Fibroblast of peridontal ligament (primary cell): ENCODE measurements at regions not wholly inside any gene's neighbourhood (a gene's known extent, or its start where the extent isn't known, plus 50 kb on each side); places are given as distances from the start of the nearest gene placed in this dataset.
A peak's percentile ranks its signal among the peaks of the same experiment; 100 is the strongest.
"Not testable (repeated sequence)": the region's sequence is repeated elsewhere in the genome, so short reads cannot be mapped to it uniquely, and the experiment has no call there.

Experiments used
- DNase-seq: peaks from one replicate; pipeline ENCODE4 v3.0.0-alpha.2; 2010; ENCODE audit errors: extremely low read depth

DNA sequence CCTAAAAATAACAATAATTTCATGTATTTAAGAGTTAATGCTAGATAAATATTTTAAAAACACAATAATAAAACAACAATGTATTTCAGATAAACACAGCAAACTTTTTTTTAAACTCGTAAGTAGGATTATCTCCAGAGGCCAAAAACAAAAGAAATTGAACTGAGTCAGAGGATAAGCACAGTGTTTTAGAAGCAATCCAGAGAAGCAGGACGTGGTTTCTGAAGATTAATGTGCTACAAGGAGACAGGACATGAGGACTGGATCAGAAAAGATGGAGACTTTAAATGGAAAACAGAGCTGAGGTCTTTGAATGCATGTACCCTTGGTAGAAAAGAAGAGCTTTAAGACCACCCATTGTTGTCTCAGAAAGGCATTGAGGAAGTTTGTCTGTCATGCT is 491.2 kb upstream of the TLE4 start:
- no peak for DNase-seq

DNA sequence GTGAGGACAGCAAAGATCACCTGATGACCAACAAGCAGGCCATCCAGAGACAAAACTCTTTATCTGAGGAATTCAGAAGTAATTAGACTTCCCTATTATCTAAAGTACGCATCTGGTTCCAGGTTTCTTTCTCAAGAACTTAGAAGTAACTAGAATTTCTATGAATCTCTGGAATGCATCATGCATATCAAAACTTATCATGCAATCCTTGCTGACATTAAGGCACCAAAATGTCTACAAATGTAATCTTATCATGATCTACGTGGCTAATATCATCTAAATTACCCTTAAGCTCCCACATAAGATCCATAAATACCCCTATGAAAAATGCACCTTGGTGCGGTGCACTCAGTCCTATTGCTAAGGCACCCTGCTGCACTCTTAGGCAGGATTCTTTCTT is 488.1 kb upstream of the TLE4 start:
- no peak for DNase-seq

DNA sequence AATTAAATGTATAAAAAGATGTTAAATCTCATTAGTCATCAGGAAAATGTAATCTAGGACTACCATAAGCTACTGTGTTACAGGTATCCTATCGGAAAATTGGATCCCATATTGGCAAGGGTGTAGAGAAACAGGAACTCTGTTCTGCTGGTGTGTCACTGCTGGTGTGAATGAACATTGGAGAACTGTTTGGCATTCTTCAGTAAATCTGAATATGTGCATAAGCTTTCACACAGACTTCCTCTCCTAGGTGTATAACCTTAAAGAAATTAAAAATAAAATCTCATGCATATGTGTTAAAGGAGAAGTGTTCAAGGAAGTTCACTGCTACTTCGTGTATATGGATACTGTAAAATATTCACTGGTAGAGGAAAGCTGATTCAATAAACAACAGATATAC is 484.6 kb upstream of the TLE4 start:
- DNase-seq = no peak

DNA sequence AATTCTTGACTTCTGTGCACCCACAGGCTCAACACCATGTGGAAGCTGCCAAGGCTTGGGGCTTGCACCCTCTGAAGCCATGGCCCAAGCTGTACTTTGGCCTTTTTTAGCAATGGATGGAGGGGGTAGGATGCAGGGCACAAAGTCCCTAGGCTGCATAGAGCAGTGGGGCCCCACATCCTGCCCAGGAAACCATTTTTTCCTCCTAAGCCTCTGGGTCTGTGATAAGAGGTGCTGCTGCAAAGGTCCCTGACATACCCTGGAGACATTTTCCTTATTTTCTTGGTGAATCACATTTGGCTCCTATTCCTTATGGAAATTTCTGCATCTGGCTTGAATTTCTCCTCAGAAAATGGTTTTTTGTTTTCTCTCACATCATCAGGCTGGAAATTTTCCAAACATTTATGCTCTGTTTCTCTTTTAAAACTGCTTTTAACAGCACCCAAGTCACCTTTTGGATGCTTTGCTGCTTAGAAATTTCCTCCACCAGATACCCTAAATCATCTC is 482.7 kb upstream of the TLE4 start:
- peak; percentile 14 for DNase-seq

DNA sequence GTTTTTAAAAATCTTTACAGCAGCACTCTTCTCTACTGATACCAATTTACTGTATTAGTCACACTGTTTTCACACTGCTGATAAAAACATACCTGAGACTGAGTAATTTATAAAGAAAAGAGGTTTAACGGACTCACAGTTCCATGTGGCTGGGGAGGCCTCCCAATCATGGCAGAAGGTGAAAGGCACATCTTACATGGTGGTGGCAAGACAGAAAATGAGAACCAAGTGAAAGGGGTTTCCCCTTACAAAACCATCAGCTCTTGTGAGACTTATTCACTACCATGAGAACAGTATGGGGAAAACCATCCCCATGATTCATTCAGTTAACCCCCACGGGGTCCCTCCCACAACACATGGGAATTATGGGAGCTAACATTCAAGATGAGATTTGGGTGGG is 481.9 kb upstream of the TLE4 start:
- not testable (repeated sequence) for DNase-seq

DNA sequence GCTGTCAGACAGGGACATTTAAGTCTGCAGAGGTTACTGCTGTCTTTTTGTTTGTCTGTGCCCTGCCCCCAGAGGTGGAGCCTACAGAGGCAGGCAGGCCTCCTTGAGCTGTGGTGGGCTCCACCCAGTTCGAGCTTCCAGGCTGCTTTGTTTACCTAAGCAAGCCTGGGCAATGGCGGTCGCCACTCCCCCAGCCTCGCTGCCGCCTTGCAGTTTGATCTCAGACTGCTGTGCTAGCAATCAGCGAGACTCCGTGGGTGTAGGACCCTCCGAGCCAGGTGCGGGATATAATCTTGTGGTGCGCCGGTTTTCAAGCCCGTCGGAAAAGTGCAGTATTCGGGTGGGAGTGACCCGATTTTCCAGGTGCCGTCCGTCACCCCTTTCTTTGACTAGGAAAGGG is 468.5 kb upstream of the TLE4 start:
- DNase-seq = not testable (repeated sequence)

DNA sequence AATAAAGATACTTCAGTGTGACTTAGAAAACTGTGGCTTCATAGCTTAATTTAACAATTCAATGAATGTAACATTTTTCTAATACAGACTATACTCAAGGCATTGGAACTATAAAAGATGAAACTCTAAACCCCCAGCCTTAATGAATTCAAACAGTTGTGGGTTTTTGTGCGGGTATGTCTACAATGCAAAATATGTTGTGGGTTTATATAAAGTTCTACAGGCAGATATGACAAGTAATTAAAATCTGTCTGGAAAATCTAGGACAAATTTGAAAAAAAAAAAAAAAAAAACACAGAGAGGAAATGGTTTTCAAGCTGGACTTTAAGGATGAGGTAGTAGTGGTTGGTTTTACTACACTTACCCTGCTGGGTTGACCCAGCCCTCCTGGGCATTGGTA is 467.5 kb upstream of the TLE4 start:
- DNase-seq = no peak

DNA sequence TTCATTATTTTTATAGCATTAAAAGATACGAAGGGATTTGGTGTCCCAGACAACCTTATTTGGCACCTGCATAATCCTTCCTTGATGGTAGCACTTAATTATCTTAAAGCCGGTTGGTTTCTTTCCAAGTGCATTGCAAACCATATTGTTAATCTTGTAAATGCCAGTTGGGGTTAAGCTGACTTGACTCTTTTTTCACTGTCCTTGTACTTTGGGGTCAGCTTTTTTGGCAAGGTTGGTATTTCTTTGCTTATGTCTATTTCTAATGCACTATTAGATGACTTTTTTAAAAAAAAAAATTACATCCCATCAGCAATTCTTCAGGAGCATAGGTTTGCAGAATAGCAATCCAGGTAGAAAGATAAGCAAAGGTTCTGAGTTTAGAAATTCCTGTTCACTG is 466.8 kb upstream of the TLE4 start:
- DNase-seq = no peak

DNA sequence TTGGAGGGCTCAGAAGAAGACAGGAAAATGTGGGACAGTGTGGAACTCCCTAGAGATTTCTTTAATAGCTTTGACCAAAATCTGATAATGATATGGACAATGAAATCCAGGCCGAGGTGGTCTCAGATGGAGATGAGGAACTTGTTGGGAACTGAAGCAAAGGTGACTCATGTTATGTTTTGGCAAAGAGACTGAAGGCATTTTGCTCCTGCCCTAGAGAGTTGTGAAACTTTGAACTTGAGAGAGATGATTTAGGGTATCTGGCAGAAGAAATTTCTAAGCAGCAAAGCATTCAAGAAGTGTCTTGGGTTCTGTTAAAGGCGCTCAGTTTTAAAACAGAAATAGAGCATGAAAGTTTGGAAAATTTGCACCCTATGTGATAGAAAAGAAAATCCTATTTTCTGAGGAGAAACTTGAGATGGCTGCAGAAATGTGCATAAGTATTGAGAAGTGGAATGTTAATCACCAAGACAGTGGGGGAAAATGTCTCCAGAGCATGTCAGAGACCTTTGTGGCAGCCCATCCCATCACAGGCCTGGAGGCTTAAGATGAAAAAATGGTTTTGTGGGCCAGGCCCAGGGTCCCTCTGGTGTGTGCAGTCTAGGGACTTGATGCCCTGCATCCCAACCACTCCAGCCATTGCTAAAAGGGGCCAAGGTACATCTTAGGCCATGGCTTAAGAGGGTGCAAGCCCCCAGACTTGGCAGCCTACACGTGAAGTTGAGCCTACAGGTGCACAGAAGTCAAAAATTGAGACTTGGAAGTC is 463.7 kb upstream of the TLE4 start:
- peak; percentile 24 for DNase-seq

DNA sequence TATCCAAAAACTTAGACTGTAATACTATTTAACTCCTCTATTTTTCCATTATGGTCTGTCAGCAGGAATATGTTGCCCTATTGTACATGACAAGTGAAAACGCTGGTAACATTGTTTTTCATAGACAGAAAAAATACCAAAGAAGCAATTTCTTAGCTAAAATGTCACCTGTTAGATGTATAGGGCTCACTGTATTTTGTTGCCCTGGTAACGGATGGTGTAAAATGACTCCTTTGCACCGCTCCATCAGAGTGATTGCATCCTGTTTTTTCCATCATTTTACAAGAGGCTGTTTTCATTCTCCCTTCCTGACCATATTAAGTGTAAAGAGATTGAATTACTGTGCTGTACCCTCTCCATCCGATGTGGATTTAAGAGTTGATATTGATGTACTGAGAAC is 460.1 kb upstream of the TLE4 start:
- no peak for DNase-seq

DNA sequence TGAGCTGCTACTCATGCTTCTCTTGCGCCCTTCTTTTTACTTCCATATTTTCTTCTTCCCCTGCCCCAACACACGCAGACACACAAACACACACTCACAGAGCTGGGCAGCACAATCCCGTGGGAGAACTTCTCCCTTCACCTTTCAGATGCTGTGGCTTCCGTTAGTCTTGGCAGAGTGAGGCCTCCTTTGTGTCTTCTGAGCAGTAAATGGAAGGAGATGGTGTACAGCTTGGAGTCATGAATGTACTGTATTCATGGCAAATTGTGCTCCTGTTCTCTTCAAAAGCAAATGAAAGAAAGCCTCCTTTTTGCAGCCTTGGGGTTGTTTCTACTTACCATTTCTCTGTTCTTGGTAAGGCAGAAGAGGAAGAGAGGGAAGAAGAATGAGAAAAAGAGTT is 456.6 kb upstream of the TLE4 start:
- DNase-seq = no peak

DNA sequence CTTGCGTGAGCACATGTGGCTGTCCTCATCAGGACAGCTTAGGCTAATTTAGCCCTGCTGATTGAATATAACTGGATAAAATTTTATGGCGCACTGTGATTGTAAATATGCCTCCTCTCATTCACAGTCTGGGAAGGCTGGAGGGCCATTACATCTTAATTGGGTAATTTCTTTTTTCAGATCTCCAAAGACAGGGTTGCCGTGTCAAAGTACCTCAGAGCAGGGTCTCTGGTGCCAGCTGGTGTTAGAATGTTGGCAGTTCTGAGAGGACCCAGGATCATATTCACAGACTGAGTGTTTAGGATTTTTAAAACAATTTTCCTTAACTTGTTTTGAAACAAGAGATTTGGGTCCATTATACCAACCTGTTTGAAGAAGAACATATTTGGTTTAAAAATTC is 455.7 kb upstream of the TLE4 start:
- DNase-seq = no peak

DNA sequence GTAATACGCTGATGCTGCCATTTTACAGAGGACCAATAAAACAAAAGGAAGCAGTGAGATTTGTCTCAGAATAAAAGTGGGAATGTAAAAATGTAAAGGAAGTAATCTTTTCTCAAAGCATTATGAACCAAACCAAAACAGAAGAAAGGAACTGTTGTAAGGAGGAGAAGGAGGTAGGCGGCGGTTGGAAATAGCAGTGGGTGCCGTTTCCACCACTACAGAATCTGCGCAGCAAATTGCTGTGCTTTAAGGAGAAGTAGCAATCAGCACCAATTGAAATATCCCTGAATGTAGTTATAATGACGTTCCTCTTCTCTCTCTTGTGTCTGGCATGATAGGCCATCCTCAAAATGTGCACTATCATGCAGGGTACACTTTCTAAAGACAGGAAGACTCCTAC is 455.1 kb upstream of the TLE4 start:
- no peak for DNase-seq

DNA sequence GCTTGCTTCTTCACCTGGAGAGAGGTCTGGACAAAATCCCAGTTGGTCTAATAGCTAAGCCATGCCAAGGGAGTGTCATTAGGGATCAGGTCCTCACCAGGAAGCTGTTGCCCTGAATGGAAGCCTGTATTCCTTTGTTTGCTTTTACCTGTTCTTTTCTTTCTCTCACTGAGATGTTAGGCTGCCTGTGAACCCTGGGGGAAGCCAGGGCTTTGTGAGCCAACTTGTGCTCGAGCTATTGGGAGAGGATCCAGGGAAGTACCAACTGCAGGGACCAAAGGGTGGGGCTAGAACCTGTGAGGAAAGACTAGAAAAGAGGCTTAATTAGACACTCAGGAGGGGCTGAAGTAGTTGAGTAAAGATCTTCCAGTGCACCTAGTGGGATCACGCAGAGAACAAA is 451.2 kb upstream of the TLE4 start:
- DNase-seq = no peak

DNA sequence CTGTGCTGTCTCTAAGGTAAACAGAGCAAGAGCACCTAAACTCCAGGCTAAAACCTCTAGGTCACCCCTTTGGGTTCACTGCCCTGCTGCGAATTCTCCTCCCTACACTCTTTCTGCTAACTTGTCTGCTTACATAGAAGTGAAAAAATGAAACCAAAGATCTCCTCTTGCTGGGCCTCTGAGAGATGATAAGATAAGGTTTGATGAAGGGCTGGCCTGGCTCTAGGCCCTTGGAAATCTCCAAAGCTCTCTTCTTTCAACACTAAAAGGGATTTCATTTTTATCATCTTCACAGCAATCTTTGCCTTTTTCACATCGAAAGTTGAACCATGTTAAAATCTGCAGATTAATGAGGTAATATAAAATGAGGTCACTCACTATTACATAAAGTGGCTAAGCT is 450.8 kb upstream of the TLE4 start:
- no peak for DNase-seq

DNA sequence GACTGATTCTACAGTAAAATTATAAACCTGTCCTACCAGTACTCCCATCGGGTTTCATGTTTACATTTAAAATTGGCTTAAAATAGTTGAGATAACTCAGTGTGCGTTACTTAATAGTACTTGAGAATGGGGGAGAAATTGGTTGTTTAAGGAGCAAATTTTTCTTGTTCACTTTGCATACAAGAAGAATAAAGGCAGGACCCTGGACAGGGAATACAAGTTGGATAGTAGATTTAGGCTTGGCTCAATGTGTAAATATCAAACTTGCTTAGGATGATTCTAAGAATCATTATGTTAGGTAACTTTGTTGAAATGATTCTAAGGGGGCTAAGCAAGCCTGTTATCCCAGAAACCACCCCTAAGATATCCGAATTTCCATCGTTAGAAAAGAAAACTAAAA is 448.4 kb upstream of the TLE4 start:
- DNase-seq = peak; percentile 34

DNA sequence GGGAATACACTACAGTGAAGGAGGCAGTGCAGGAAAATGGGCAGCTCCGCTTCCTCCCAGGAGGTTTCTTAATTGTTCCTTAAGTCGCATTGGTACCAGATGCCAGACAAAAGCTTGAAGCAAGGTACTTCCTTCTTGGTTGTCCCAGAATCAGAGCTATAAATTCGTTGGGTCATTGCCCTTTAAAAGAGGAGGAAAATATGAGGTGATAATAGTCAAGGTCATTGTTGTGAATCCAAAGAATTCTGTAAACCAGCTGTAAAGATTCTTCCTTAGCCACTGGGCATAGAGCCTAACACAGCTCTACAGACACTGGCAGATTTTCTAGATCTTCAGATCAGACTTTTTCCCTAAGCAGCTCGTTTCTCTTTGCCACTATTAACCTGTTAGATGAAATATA is 444.1 kb upstream of the TLE4 start:
- DNase-seq = peak; percentile 17

DNA sequence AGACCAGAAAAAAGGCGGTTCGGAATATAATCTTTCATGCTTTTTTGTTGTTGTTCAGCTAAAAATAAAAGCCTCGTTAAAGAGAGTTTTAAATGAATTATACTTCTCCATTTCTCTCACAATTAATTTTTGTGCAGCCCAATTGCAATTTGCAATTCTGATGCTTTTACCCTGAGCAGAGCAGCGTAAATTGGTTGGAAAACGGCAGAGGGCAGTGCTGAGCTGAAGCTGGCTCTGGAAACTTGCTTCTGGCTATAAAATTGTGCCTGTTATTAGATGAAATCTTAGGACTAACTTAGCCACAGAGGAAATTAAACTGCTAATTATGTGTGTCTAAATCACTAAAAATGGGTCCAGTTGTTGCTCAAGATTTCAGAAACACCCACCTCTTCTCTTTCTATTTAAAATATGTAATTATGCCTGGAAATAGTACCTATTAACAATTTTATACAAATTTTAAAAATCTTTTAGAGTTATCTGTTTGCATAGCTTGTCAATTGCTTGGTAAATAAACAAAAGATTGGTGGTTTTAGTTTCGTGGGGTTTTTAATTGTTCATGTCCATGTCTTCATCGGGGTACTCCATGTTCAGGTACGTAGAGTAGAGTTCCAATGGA is 441.8 kb upstream of the TLE4 start:
- peak; percentile 75 for DNase-seq

DNA sequence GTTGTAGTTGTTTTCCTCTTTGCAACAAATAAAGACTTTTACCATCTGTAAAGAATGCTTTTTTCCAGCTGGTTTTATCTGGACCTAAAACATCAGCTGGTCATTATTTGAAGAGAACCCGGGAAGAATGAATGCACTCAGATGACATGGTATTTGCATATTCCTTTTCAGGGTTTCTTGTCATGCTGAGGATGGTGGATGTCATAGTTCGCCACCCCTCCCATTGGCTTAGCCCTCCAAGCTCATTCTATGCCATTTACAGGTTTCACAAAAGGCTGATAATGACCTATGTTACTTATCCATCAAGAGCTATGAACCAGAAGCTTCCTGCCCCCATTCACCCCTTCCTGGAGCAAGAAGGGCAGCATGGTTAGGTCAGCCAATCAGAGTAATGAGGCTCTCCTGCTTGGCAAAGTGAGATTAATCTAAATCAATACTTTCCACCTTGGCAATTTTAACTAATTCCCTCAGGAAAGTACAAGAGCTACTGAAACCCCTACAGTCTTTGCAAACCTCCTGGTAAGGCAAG is 440.5 kb upstream of the TLE4 start:
- no peak for DNase-seq

DNA sequence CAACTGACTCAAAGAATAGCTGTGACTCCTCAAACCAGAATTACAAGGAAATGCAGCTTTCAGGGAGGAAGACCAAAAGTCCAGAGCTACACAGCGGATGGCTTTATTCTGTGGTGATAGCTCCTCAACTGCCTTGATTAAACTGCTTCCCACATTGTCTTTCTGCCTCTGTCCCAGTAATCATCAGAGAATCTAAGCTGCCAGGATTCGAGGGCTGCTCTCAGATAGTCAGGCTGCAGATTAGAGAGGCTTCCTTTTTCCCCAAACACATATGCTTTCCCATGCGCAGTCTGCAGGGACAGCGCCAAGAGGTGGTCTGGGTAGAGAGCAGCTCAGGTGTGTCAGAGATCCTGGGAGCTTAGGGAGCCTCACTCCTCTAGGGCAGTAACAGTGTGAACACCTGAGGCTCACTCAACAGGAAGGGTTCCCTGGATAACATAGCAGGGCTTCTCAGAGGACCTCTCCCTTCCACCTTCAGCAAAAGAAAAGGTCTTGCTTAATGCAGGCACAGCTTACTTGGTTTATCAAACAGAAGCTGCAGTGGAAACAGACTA is 439.9 kb upstream of the TLE4 start:
- no peak for DNase-seq

DNA sequence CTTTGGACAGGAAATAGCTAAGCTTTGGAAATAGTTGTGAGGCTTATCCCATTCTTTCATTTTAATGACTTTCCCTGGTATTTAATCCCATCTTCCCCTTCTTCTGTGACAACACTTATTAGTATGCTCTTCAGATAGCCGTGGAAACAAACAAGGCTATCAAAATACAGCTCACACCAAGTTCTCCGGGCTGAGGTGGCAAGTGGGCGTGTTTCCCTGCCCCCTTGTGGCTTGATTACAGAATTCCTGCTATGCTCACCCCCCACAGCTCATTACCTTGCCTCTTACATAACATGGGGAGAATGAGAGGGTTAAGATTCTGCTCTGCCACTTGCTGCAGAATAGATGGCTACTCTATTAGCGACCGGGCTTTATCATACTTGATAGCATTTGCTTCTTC is 437.1 kb upstream of the TLE4 start:
- no peak for DNase-seq

DNA sequence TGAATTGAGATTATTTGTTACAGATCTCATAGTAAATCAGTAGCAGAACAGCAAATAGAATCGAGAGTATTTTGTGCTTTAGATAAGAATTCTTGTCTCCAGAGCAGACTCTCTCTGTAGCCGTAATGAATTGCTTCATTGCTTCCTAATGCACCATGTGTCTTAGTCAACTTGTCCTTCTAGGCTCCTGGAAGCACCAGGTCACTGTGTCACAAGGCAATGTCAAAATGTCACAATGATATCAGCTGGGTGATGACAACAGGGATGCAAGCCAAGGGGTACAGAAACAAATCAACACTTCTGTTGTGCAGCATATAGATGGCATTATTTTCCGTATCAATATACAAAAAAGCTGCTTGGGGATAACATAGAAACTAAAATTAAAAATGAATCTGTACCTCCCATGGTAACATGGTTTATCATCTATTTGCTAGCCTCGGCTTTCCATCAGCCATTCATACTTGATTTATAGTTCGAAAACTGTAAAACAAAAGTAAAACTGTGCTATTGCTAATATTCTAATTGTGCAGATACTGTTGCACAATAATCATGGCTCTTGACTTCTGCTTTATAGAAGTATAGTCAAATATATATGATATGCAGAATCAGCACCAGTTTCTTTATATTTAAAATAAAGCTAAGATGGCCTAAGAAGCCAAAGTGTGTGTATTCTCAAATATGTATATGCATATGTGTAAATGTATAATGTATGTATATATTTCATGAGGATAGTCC is 435.9 kb upstream of the TLE4 start:
- DNase-seq = no peak
